Keratinocyte (primary cell): ENCODE measurements at regions not wholly inside any gene's neighbourhood (a gene's known extent, or its start where the extent isn't known, plus 50 kb on each side); places are given as distances from the start of the nearest gene placed in this dataset.

Source experiments
- DNase-seq: peaks from one replicate; pipeline ENCODE4 v3.0.0-alpha.2; 2011; ENCODE audit warnings: low read depth, missing footprints, low spot score
- FAIRE-seq: peaks from 2 replicates; lab custom pipeline; 2011; peaks lifted over from hg19 to GRCh38; lab: Jason Lieb, UNC
- H2AFZ ChIP-seq: 2 replicates; pipeline ENCODE4 v1.6.0; 2012; ENCODE audit warnings: low read length, control low read depth, inconsistent platforms; ENCODE audit not compliant: control insufficient read depth
- H3K27ac ChIP-seq: 2 replicates; pipeline ENCODE4 v1.5.1; 2011; ENCODE audit warnings: low read length; ENCODE audit not compliant: control insufficient read depth, insufficient read depth
- H3K27me3 ChIP-seq: 3 replicates; pipeline ENCODE4 v1.6.0; 2011; ENCODE audit warnings: low read length; ENCODE audit not compliant: control insufficient read depth, insufficient read depth; ENCODE audit errors: extremely low read depth
- H3K36me3 ChIP-seq, 2 experiments: 2 replicates in 1 of 2; 3 replicates in 1 of 2; pipeline ENCODE4 v1.5.1; 2011; ENCODE audit warnings: low read length in 2 of 2, mild to moderate bottlenecking in 1 of 2; ENCODE audit not compliant: control insufficient read depth in 2 of 2, insufficient read depth in 2 of 2; ENCODE audit errors: extremely low read depth in 1 of 2
- H3K4me1 ChIP-seq: 3 replicates; pipeline ENCODE4 v1.5.1; 2011; ENCODE audit warnings: low read length; ENCODE audit not compliant: control insufficient read depth, insufficient read depth; ENCODE audit errors: extremely low read depth
- H3K4me2 ChIP-seq: 3 replicates; pipeline ENCODE4 v1.6.0; 2011; ENCODE audit warnings: low read depth, low read length; ENCODE audit not compliant: control insufficient read depth, insufficient read depth; ENCODE audit errors: extremely low read depth
- H3K4me3 ChIP-seq, 3 experiments: fragments of 200-600 bp in 1 of 3; sonication (generic) in 1 of 3; 2 replicates in 2 of 3; 3 replicates in 1 of 3; pipeline ENCODE4 v1.5.1; 2011 to 2016; ENCODE audit warnings: low read length in 3 of 3, mild to moderate bottlenecking in 3 of 3, control low read depth in 2 of 3, inconsistent platforms in 1 of 3, low read depth in 1 of 3, mixed read lengths in 1 of 3, mixed run types in 1 of 3, moderate library complexity in 1 of 3; ENCODE audit not compliant: control insufficient read depth in 2 of 3, insufficient read depth in 2 of 3; ENCODE audit errors: extremely low read depth in 1 of 3
- H3K79me2 ChIP-seq: 2 replicates; pipeline ENCODE4 v1.6.0; 2012; ENCODE audit warnings: low read length; ENCODE audit not compliant: control insufficient read depth, insufficient read depth
- H3K9ac ChIP-seq: 3 replicates; pipeline ENCODE4 v1.6.0; 2011; ENCODE audit warnings: low read length; ENCODE audit not compliant: control insufficient read depth, insufficient read depth; ENCODE audit errors: extremely low read depth
- H3K9me1 ChIP-seq: 3 replicates; pipeline ENCODE4 v1.6.0; 2011; ENCODE audit warnings: low read length; ENCODE audit not compliant: control insufficient read depth, insufficient read depth; ENCODE audit errors: extremely low read depth
- H3K9me3 ChIP-seq: 2 replicates; pipeline ENCODE4 v1.5.1; 2012; ENCODE audit warnings: low read depth, low read length; ENCODE audit not compliant: control insufficient read depth
- H4K20me1 ChIP-seq: 3 replicates; pipeline ENCODE4 v1.6.0; 2011; ENCODE audit warnings: low read length; ENCODE audit not compliant: control insufficient read depth, insufficient read depth; ENCODE audit errors: extremely low read depth
- CTCF ChIP-seq, 3 experiments: IDR thresholded peaks in 1 of 3; conservative IDR thresholded peaks in 1 of 3; optimal IDR thresholded peaks in 1 of 3; 2 replicates in 2 of 3; 3 replicates in 1 of 3; pipeline versions ENCODE3 to v1.5.1; 2011; ENCODE audit warnings: low read length in 3 of 3, mild to moderate bottlenecking in 3 of 3, moderate library complexity in 2 of 3, control low read depth in 1 of 3, inconsistent platforms in 1 of 3; ENCODE audit not compliant: insufficient read depth in 2 of 3; ENCODE audit errors: extremely low read depth in 1 of 3
- EZH2 ChIP-seq: IDR thresholded peaks from one replicate; pipeline ENCODE4 v1.6.1; 2012; ENCODE audit warnings: inconsistent platforms, mild to moderate bottlenecking, low read length, moderate library complexity
- dilution Hi-C: fragments of 300-500 bp; cut with MboI; formaldehyde crosslinking; loops from one replicate; pipeline ENCODE4 v1.7.0; 2020; ENCODE audit warnings: low sequenced_read_pairs; ENCODE audit not compliant: extremely low pct_ligation_motif_present

GRCh38 chr12:90682398-90682797, 272.6 kb downstream of the CCER1 start:
- TF ChIP-seq CTCF (optimal IDR thresholded peaks at IDR 0.05 in 1 of 3, IDR thresholded peaks at IDR 0.05 in 1 of 3, conservative IDR thresholded peaks at IDR 0.05 in 1 of 3; ENCODE audit: extremely low read depth in 1 of 3, insufficient read depth in 2 of 3, low read length in 3 of 3) = no peak
- no peak for TF ChIP-seq EZH2
- Histone ChIP-seq H3K4me1 (peaks cover 5% of the 10 kb centered on the region), H3K27ac (no peak overlapping the region), H3K9ac (no peak overlapping the region), H3K4me3 (no peak overlapping the region), H3K27me3 (no peaks in the 10 kb centered on the region), H3K4me2 (no peak overlapping the region), H3K79me2 (no peaks in the 10 kb centered on the region), H3K9me1 (no peaks in the 10 kb centered on the region), H4K20me1 (no peaks in the 10 kb centered on the region), H2AFZ (no peak overlapping the region), H3K9me3 (no peaks in the 10 kb centered on the region), H3K36me3 (no peaks in the 10 kb centered on the region)
- dilution Hi-C loops = no loop called here
- DNase-seq (no peak), FAIRE-seq (no peak)

- H3K9me1 ChIP-seq = no peaks in the 10 kb centered on the region
- H3K79me2 ChIP-seq = no peaks in the 10 kb centered on the region
- H3K36me3 ChIP-seq = no peaks in the 10 kb centered on the region
- no peaks in the 10 kb centered on the region for H3K27me3 ChIP-seq
- dilution Hi-C loops = no loop called here
- peak overlapping the region; percentile 17 for H3K4me2 ChIP-seq
- no peak overlapping the region for H3K4me3 ChIP-seq
- H4K20me1 ChIP-seq = no peaks in the 10 kb centered on the region
- H3K27ac ChIP-seq = no peak overlapping the region
- FAIRE-seq = peak; percentile 83
- peak; percentile 17 for DNase-seq
- TF ChIP-seq CTCF (optimal IDR thresholded peaks at IDR 0.05 in 1 of 3, IDR thresholded peaks at IDR 0.05 in 1 of 3, conservative IDR thresholded peaks at IDR 0.05 in 1 of 3; ENCODE audit: extremely low read depth in 1 of 3, insufficient read depth in 2 of 3, low read length in 3 of 3) (no peak), EZH2 (no peak)
- H2AFZ ChIP-seq = no peak overlapping the region
- peaks cover 5% of the 10 kb centered on the region for H3K4me1 ChIP-seq
- H3K9ac ChIP-seq = no peak overlapping the region
- no peaks in the 10 kb centered on the region for H3K9me3 ChIP-seq
These were observed 275.3 kb downstream of the CCER1 start for GRCh38 chr12:90679674-90680073.
